Stimulated activated naive CD4-positive, alpha-beta T cell (primary cell): ENCODE measurements at regions not wholly inside any gene's neighbourhood (a gene's known extent, or its start where the extent isn't known, plus 50 kb on each side); places are given as distances from the start of the nearest gene placed in this dataset.

Experiments used
- DNase-seq, 6 experiments: peaks; one replicate each; lab custom pipeline; 2025; lab: John Stamatoyannopoulos, UW

- no peak for DNase-seq
Measured at GRCh38 chr6:18674346-18674745, 287.2 kb downstream of the RNF144B start.

GRCh38 chr6:18675881-18676280 lies 288.7 kb downstream of the RNF144B start:
- DNase-seq = no peak

GRCh38 chr6:18676548-18676947 lies 289.4 kb downstream of the RNF144B start:
- DNase-seq = no peak

- no peak for DNase-seq
Measured at GRCh38 chr6:18680842-18681241, 293.7 kb downstream of the RNF144B start.

GRCh38 chr6:18681832-18682503 lies 294.8 kb downstream of the RNF144B start:
- DNase-seq = no peak

GRCh38 chr6:18684343-18684742 lies 297.2 kb downstream of the RNF144B start:
- no peak for DNase-seq

GRCh38 chr6:18692929-18693685 lies 306.0 kb downstream of the RNF144B start:
- no peak for DNase-seq

- no peak for DNase-seq
Measured at GRCh38 chr6:18693881-18694280, 306.7 kb downstream of the RNF144B start.

GRCh38 chr6:18703546-18703945 lies 316.4 kb downstream of the RNF144B start:
- DNase-seq = no peak

- no peak for DNase-seq
Measured at GRCh38 chr6:18707714-18708439, 320.7 kb downstream of the RNF144B start.

GRCh38 chr6:18712595-18712994 lies 325.4 kb downstream of the RNF144B start:
- no peak for DNase-seq

GRCh38 chr6:18720075-18720474 lies 332.9 kb downstream of the RNF144B start:
- no peak for DNase-seq

GRCh38 chr6:18724056-18724455 lies 336.9 kb downstream of the RNF144B start:
- no peak for DNase-seq

- DNase-seq = no peak
Measured at GRCh38 chr6:18725449-18725848, 338.3 kb downstream of the RNF144B start.

GRCh38 chr6:18733921-18734550 lies 346.9 kb downstream of the RNF144B start:
- DNase-seq = no peak

GRCh38 chr6:18741741-18742140 lies 354.6 kb downstream of the RNF144B start:
- DNase-seq = no peak

GRCh38 chr6:18742406-18742805 lies 355.3 kb downstream of the RNF144B start:
- DNase-seq = no peak

GRCh38 chr6:18746727-18747126 lies 359.6 kb downstream of the RNF144B start:
- no peak for DNase-seq

- no peak for DNase-seq
Measured at GRCh38 chr6:18748314-18748713, 361.2 kb downstream of the RNF144B start.

GRCh38 chr6:18752278-18753068 lies 365.3 kb downstream of the RNF144B start:
- no peak for DNase-seq

GRCh38 chr6:18753076-18753475 lies 365.9 kb downstream of the RNF144B start:
- DNase-seq = no peak

GRCh38 chr6:18763086-18763485 lies 375.9 kb downstream of the RNF144B start:
- no peak for DNase-seq
